SU-DHL-6 (cell line): ENCODE measurements at regions not wholly inside any gene's neighbourhood (a gene's known extent, or its start where the extent isn't known, plus 50 kb on each side); places are given as distances from the start of the nearest gene placed in this dataset.
A peak's percentile ranks its signal among the peaks of the same experiment; 100 is the strongest.

ENCODE experiments used
- H2AFZ ChIP-seq: fragments of 200-600 bp; sonication (generic); 2 replicates; pipeline ENCODE4 v1.6.1; 2014; ENCODE audit warnings: low read depth, mild to moderate bottlenecking, moderate library complexity, mixed read lengths, antibody characterized with exemption, low read length; ENCODE audit not compliant: severe bottlenecking
- H3F3A ChIP-seq: fragments of 200-600 bp; shearing (Covaris generic); 2 replicates; pipeline ENCODE4 v1.6.0; 2016; ENCODE audit warnings: antibody characterized with exemption, mild to moderate bottlenecking; ENCODE audit not compliant: insufficient read depth
- H3K27ac ChIP-seq: fragments of 200-600 bp; sonication (generic); 2 replicates; pipeline ENCODE4 v1.5.1; 2016; ENCODE audit warnings: low read depth, mild to moderate bottlenecking, low read length, moderate library complexity, mixed read lengths
- H3K27me3 ChIP-seq: fragments of 200-600 bp; sonication (generic), shearing (Covaris generic); 2 replicates; pipeline ENCODE4 v1.6.0; 2014; ENCODE audit warnings: mild to moderate bottlenecking, low read length
- H3K36me3 ChIP-seq: fragments of 200-600 bp; sonication (generic); 2 replicates; pipeline ENCODE4 v1.6.1; 2014; ENCODE audit warnings: mild to moderate bottlenecking, low read length, mixed read lengths
- H3K4me2 ChIP-seq: fragments of 300-600, 200-600 bp; shearing (Covaris generic), sonication (generic); 2 replicates; pipeline ENCODE4 v1.6.0; 2014; ENCODE audit warnings: low read length, low read depth, mild to moderate bottlenecking; ENCODE audit not compliant: poor library complexity, severe bottlenecking
- H3K4me3 ChIP-seq: fragments of 200-600 bp; sonication (generic); 2 replicates; pipeline ENCODE4 v1.5.1; 2014; ENCODE audit warnings: antibody characterized with exemption, low read length, mild to moderate bottlenecking, mixed read lengths; ENCODE audit not compliant: insufficient read depth, poor library complexity, severe bottlenecking
- H3K79me2 ChIP-seq: fragments of 200-600 bp; sonication (generic); 2 replicates; pipeline ENCODE4 v1.6.1; 2014; ENCODE audit warnings: mild to moderate bottlenecking, low read length, moderate library complexity; ENCODE audit not compliant: insufficient read depth
- H3K9ac ChIP-seq: fragments of 200-600 bp; sonication (generic); 2 replicates; pipeline ENCODE4 v1.7.0; 2014; ENCODE audit warnings: mild to moderate bottlenecking, low read length
- H3K9me2 ChIP-seq: fragments of 200-600 bp; sonication (generic); replicated peaks from 2 replicates; pipeline ENCODE4 v1.6.1; 2014; ENCODE audit warnings: low read length; ENCODE audit not compliant: insufficient read depth
- H3K9me3 ChIP-seq: fragments of 200-600 bp; sonication (generic); 2 replicates; pipeline ENCODE4 v1.6.1; 2014; ENCODE audit warnings: low read length, mixed read lengths; ENCODE audit not compliant: insufficient read depth
- H4K20me1 ChIP-seq: fragments of 200-600 bp; sonication (generic); 2 replicates; pipeline ENCODE4 v1.6.1; 2014; ENCODE audit warnings: low read depth, mild to moderate bottlenecking, antibody characterized with exemption, low read length, moderate library complexity, mixed read lengths
- CTCF ChIP-seq: fragments of 200-600 bp; sonication (generic); IDR thresholded peaks from one replicate; pipeline ENCODE4 v1.5.1; 2017; ENCODE audit warnings: antibody characterized with exemption, mild to moderate bottlenecking, low read length, moderate library complexity; ENCODE audit not compliant: insufficient read depth, poor library complexity, severe bottlenecking
- EZH2phosphoT487 ChIP-seq: fragments of 200-600 bp; sonication (generic), shearing (Covaris generic); conservative IDR thresholded peaks from 2 replicates; pipeline ENCODE4 v1.6.1; 2018; ENCODE audit warnings: mild to moderate bottlenecking, antibody characterized with exemption, low read length, moderate library complexity, mixed read lengths

GRCh38 chr13:53778937-53779336 is 750.3 kb downstream of the OLFM4 start:
- Histone ChIP-seq H3K79me2 (no peaks in the 10 kb centered on the region), H3K9me3 (no peaks in the 10 kb centered on the region), H3K9me2 (no peaks in the 10 kb centered on the region), H3K4me2 (no peak overlapping the region), H3K4me3 (no peak overlapping the region), H3K9ac (no peak overlapping the region), H3K36me3 (no peaks in the 10 kb centered on the region), H3F3A (no peaks in the 10 kb centered on the region), H3K27me3 (no peaks in the 10 kb centered on the region), H4K20me1 (no peaks in the 10 kb centered on the region), H2AFZ (no peak overlapping the region), H3K27ac (no peak overlapping the region)
- TF ChIP-seq CTCF (no peak), EZH2phosphoT487 (no peak)

- H2AFZ ChIP-seq = no peak overlapping the region
- H3K4me3 ChIP-seq = no peak overlapping the region
- no peaks in the 10 kb centered on the region for H3K79me2 ChIP-seq
- H3K27ac ChIP-seq = no peak overlapping the region
- no peaks in the 10 kb centered on the region for H3K9me2 ChIP-seq
- H3K27me3 ChIP-seq = no peaks in the 10 kb centered on the region
- H3K9me3 ChIP-seq = no peaks in the 10 kb centered on the region
- no peak overlapping the region for H3K9ac ChIP-seq
- H3K36me3 ChIP-seq = no peaks in the 10 kb centered on the region
- no peaks in the 10 kb centered on the region for H4K20me1 ChIP-seq
- no peak for TF ChIP-seq CTCF
- no peak for TF ChIP-seq EZH2phosphoT487
- no peaks in the 10 kb centered on the region for H3F3A ChIP-seq
- no peak overlapping the region for H3K4me2 ChIP-seq
Measured at GRCh38 chr13:53781941-53782340, 753.3 kb downstream of the OLFM4 start.

GRCh38 chr13:53782488-53782961 is 753.9 kb downstream of the OLFM4 start:
- H3K27ac ChIP-seq = no peak overlapping the region
- H3K9ac ChIP-seq = no peak overlapping the region
- H3F3A ChIP-seq = no peaks in the 10 kb centered on the region
- no peaks in the 10 kb centered on the region for H3K9me2 ChIP-seq
- H2AFZ ChIP-seq = no peak overlapping the region
- TF ChIP-seq CTCF = peak; percentile 52
- no peak for TF ChIP-seq EZH2phosphoT487
- no peak overlapping the region for H3K4me2 ChIP-seq
- no peaks in the 10 kb centered on the region for H3K36me3 ChIP-seq
- no peak overlapping the region for H3K4me3 ChIP-seq
- H3K9me3 ChIP-seq = no peaks in the 10 kb centered on the region
- no peaks in the 10 kb centered on the region for H3K79me2 ChIP-seq
- no peaks in the 10 kb centered on the region for H3K27me3 ChIP-seq
- H4K20me1 ChIP-seq = no peaks in the 10 kb centered on the region

- H4K20me1 ChIP-seq = no peaks in the 10 kb centered on the region
- no peak overlapping the region for H3K4me2 ChIP-seq
- H2AFZ ChIP-seq = no peak overlapping the region
- H3K36me3 ChIP-seq = no peaks in the 10 kb centered on the region
- TF ChIP-seq CTCF (no peak), EZH2phosphoT487 (no peak)
- H3K27ac ChIP-seq = no peak overlapping the region
- H3K27me3 ChIP-seq = no peaks in the 10 kb centered on the region
- H3K9me2 ChIP-seq = no peaks in the 10 kb centered on the region
- H3K9me3 ChIP-seq = no peaks in the 10 kb centered on the region
- H3K79me2 ChIP-seq = no peaks in the 10 kb centered on the region
- no peaks in the 10 kb centered on the region for H3F3A ChIP-seq
- no peak overlapping the region for H3K4me3 ChIP-seq
- no peak overlapping the region for H3K9ac ChIP-seq
Measured at GRCh38 chr13:53783471-53783870, 754.9 kb downstream of the OLFM4 start.
